ENCODE measurements at regions not wholly inside any gene's neighbourhood (a gene's known extent, or its start where the extent isn't known, plus 50 kb on each side); places are given as distances from the start of the nearest gene placed in this dataset.

DNA sequence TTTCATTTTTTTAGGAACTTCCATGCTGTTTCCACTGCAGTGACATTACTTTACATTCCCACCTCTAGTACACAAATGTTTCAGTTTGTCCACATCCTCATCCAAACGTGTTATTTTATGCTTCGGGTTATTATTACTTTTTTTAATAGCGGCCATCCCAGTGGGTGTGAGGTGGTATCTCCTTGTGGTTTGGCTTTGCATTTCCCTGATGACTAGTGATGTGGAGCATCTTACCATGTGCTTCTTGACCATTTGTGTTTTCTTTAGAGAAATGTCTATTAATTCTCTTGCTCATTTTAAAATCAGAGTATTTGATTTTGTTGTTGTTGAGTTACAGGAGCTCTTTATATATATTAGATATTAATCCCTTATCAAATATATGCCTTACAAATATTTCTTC lies 70.3 kb upstream of the ANO1 start:
- H3K36me3 ChIP-seq (ENCODE audit: control insufficient read depth, insufficient read depth, low read length) = no peaks in the 10 kb centered on the region
- H3K79me2 ChIP-seq = no peaks in the 10 kb centered on the region
- no peaks in the 10 kb centered on the region for H3K4me1 ChIP-seq
- no peak overlapping the region for H3K4me3 ChIP-seq (ENCODE audit: low read depth, low read length)
- H3K4me2 ChIP-seq (ENCODE audit: low read length) = no peak overlapping the region
- H3K27me3 ChIP-seq (ENCODE audit: control insufficient read depth, insufficient read depth, low read length) = no peaks in the 10 kb centered on the region
- TF ChIP-seq, protein P1, sequence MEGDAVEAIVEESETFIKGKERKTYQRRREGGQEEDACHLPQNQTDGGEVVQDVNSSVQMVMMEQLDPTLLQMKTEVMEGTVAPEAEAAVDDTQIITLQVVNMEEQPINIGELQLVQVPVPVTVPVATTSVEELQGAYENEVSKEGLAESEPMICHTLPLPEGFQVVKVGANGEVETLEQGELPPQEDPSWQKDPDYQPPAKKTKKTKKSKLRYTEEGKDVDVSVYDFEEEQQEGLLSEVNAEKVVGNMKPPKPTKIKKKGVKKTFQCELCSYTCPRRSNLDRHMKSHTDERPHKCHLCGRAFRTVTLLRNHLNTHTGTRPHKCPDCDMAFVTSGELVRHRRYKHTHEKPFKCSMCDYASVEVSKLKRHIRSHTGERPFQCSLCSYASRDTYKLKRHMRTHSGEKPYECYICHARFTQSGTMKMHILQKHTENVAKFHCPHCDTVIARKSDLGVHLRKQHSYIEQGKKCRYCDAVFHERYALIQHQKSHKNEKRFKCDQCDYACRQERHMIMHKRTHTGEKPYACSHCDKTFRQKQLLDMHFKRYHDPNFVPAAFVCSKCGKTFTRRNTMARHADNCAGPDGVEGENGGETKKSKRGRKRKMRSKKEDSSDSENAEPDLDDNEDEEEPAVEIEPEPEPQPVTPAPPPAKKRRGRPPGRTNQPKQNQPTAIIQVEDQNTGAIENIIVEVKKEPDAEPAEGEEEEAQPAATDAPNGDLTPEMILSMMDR (IDR thresholded peaks at IDR 0.05) = no peak
- no peaks in the 10 kb centered on the region for H3K9me3 ChIP-seq (ENCODE audit: control insufficient read depth, low read length)
- H2AFZ ChIP-seq = no peak overlapping the region
- no peak overlapping the region for H3K27ac ChIP-seq
- no peak overlapping the region for H3K9ac ChIP-seq

DNA sequence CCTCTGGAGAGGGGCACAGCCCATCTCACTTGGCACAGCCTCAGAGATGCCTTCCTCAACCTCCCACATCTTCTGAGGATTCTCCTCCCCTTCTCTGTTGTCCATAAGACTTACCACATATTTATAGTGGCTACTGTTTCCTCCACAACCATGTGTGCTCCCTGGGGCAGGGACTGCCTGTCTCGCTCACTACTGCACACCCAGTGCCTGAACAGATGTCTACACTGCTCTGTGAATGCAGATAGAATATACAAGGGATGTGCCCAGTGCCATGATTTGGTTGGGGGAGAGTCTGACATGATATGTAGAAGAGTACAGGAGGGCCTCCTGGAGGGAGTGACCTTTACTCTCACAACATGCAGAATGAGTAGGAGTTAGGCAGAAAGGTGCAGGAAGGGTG lies 67.3 kb upstream of the ANO1 start:
- H3K4me2 ChIP-seq (ENCODE audit: low read length) = no peak overlapping the region
- no peaks in the 10 kb centered on the region for H3K9me3 ChIP-seq (ENCODE audit: control insufficient read depth, low read length)
- no peak overlapping the region for H3K9ac ChIP-seq
- no peaks in the 10 kb centered on the region for H3K36me3 ChIP-seq (ENCODE audit: control insufficient read depth, insufficient read depth, low read length)
- no peak overlapping the region for H2AFZ ChIP-seq
- no peaks in the 10 kb centered on the region for H3K4me1 ChIP-seq
- no peaks in the 10 kb centered on the region for H3K79me2 ChIP-seq
- no peak overlapping the region for H3K4me3 ChIP-seq (ENCODE audit: low read depth, low read length)
- TF ChIP-seq, protein P1 (IDR thresholded peaks at IDR 0.05) = no peak
- no peak overlapping the region for H3K27ac ChIP-seq
- no peaks in the 10 kb centered on the region for H3K27me3 ChIP-seq (ENCODE audit: control insufficient read depth, insufficient read depth, low read length)

DNA sequence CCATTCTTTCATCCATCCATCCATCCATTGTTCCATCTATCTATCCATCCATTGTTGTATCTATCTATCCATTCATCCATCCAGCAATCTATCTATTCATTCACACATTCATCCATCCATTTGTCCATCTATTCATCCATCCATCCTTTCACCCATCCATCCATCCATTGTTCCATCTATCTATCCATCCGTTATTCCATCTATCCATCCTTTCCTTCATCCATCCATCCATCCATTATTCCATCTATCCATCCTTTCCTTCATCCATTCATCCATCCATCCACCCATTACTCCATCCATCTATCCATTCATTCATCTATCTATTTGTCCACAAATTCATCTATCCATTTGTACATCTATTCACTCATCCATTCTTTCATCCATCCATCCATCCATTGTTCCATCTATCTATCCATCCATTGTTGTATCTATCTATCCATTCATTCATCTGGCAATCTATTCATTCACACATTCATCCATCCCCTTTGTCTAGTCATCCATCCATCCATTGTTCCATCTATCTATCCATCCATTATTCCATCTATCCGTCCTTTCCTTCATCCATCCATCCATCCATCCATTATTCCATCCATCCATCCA lies 65.9 kb upstream of the ANO1 start:
- H3K27ac ChIP-seq = no peak overlapping the region
- H3K4me3 ChIP-seq (ENCODE audit: low read depth, low read length) = no peak overlapping the region
- TF ChIP-seq, protein P1 (IDR thresholded peaks at IDR 0.05) = no peak
- H3K79me2 ChIP-seq = no peaks in the 10 kb centered on the region
- H2AFZ ChIP-seq = no peak overlapping the region
- no peaks in the 10 kb centered on the region for H3K36me3 ChIP-seq (ENCODE audit: control insufficient read depth, insufficient read depth, low read length)
- no peak overlapping the region for H3K4me2 ChIP-seq (ENCODE audit: low read length)
- H3K9ac ChIP-seq = no peak overlapping the region
- H3K27me3 ChIP-seq (ENCODE audit: control insufficient read depth, insufficient read depth, low read length) = no peaks in the 10 kb centered on the region
- H3K4me1 ChIP-seq = no peaks in the 10 kb centered on the region
- no peaks in the 10 kb centered on the region for H3K9me3 ChIP-seq (ENCODE audit: control insufficient read depth, low read length)

DNA sequence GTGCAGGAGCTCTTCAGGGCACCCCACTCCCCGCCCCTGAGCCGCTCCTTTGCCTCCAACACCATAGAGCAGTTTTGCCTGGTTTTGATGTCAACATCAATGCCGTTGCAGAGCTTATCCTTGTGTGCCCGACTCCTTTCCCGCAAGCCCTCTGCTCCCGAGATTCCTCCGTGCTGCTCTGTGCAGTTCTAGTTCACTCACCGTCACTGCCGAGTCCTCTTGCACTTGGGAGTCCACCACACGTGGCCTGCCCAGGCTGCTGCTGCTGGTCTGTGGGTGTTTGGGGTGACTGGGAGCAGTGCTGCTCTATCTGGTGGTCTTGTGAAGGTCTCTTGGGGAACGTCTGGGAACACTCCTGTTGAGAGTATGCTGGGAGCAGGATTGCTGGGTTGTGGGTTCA lies 63.8 kb upstream of the ANO1 start:
- no peak overlapping the region for H3K4me2 ChIP-seq (ENCODE audit: low read length)
- no peaks in the 10 kb centered on the region for H3K4me1 ChIP-seq
- no peaks in the 10 kb centered on the region for H3K79me2 ChIP-seq
- no peak overlapping the region for H3K4me3 ChIP-seq (ENCODE audit: low read depth, low read length)
- H3K27me3 ChIP-seq (ENCODE audit: control insufficient read depth, insufficient read depth, low read length) = no peaks in the 10 kb centered on the region
- no peaks in the 10 kb centered on the region for H3K36me3 ChIP-seq (ENCODE audit: control insufficient read depth, insufficient read depth, low read length)
- H3K9ac ChIP-seq = no peak overlapping the region
- no peak overlapping the region for H2AFZ ChIP-seq
- H3K27ac ChIP-seq = no peak overlapping the region
- no peaks in the 10 kb centered on the region for H3K9me3 ChIP-seq (ENCODE audit: control insufficient read depth, low read length)
- TF ChIP-seq, protein P1 (IDR thresholded peaks at IDR 0.05) = no peak

DNA sequence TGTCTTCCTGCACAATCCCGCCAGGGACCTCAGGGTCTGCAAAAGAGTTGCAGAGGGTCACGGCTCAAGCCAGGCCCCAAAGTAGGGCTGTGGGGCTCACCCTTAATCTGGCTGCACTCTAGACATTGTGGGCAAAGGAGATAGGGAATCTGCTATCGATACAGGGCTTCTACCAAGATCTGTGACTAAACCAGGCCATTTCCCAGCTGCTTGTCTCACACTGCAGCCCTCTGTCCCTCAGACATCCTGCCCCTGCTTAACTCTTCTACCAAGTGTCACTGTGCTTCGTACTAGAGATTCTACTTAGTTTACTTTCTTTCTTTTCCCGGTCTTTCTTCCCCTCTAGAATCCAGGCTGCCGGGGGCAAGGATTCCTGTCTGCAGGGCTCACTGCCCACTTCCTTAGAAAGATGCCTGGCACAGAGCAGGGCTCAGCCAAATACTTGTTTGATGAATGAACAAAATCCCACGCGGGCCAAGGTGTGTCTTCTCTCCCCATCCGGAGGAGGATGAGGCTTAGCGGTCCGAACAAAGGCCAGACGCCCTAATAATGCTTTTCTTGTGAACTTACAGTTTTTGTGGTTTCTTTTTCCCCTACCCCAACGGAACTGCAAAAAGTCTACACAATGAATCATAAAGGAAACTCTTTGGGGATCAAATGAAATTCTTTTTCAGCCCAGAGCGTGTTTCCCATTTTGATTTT lies 61.3 kb upstream of the ANO1 start:
- Histone ChIP-seq H3K9me3 (ENCODE audit: control insufficient read depth, low read length) (no peaks in the 10 kb centered on the region), H3K79me2 (no peaks in the 10 kb centered on the region), H3K4me1 (no peaks in the 10 kb centered on the region), H2AFZ (no peak overlapping the region), H3K27ac (no peak overlapping the region), H3K9ac (no peak overlapping the region), H3K36me3 (ENCODE audit: control insufficient read depth, insufficient read depth, low read length) (no peaks in the 10 kb centered on the region), H3K27me3 (ENCODE audit: control insufficient read depth, insufficient read depth, low read length) (no peaks in the 10 kb centered on the region), H3K4me2 (ENCODE audit: low read length) (no peak overlapping the region), H3K4me3 (ENCODE audit: low read depth, low read length) (no peak overlapping the region)
- TF ChIP-seq, protein P1 (IDR thresholded peaks at IDR 0.05) = no peak

Measured in parathyroid adenoma (tissue), 2 donors.